SU-DHL-6 (cell line): ENCODE measurements at regions not wholly inside any gene's neighbourhood (a gene's known extent, or its start where the extent isn't known, plus 50 kb on each side); places are given as distances from the start of the nearest gene placed in this dataset.

Experiments used
- H2AFZ ChIP-seq: fragments of 200-600 bp; sonication (generic); 2 replicates; pipeline ENCODE4 v1.6.1; 2014; ENCODE audit warnings: low read depth, mild to moderate bottlenecking, moderate library complexity, mixed read lengths, antibody characterized with exemption, low read length; ENCODE audit not compliant: severe bottlenecking
- H3F3A ChIP-seq: fragments of 200-600 bp; shearing (Covaris generic); 2 replicates; pipeline ENCODE4 v1.6.0; 2016; ENCODE audit warnings: antibody characterized with exemption, mild to moderate bottlenecking; ENCODE audit not compliant: insufficient read depth
- H3K27ac ChIP-seq: fragments of 200-600 bp; sonication (generic); 2 replicates; pipeline ENCODE4 v1.5.1; 2016; ENCODE audit warnings: low read depth, mild to moderate bottlenecking, low read length, moderate library complexity, mixed read lengths
- H3K27me3 ChIP-seq: fragments of 200-600 bp; sonication (generic), shearing (Covaris generic); 2 replicates; pipeline ENCODE4 v1.6.0; 2014; ENCODE audit warnings: mild to moderate bottlenecking, low read length
- H3K36me3 ChIP-seq: fragments of 200-600 bp; sonication (generic); 2 replicates; pipeline ENCODE4 v1.6.1; 2014; ENCODE audit warnings: mild to moderate bottlenecking, low read length, mixed read lengths
- H3K4me2 ChIP-seq: fragments of 300-600, 200-600 bp; shearing (Covaris generic), sonication (generic); 2 replicates; pipeline ENCODE4 v1.6.0; 2014; ENCODE audit warnings: low read length, low read depth, mild to moderate bottlenecking; ENCODE audit not compliant: poor library complexity, severe bottlenecking
- H3K4me3 ChIP-seq: fragments of 200-600 bp; sonication (generic); 2 replicates; pipeline ENCODE4 v1.5.1; 2014; ENCODE audit warnings: antibody characterized with exemption, low read length, mild to moderate bottlenecking, mixed read lengths; ENCODE audit not compliant: insufficient read depth, poor library complexity, severe bottlenecking
- H3K79me2 ChIP-seq: fragments of 200-600 bp; sonication (generic); 2 replicates; pipeline ENCODE4 v1.6.1; 2014; ENCODE audit warnings: mild to moderate bottlenecking, low read length, moderate library complexity; ENCODE audit not compliant: insufficient read depth
- H3K9ac ChIP-seq: fragments of 200-600 bp; sonication (generic); 2 replicates; pipeline ENCODE4 v1.7.0; 2014; ENCODE audit warnings: mild to moderate bottlenecking, low read length
- H3K9me2 ChIP-seq: fragments of 200-600 bp; sonication (generic); replicated peaks from 2 replicates; pipeline ENCODE4 v1.6.1; 2014; ENCODE audit warnings: low read length; ENCODE audit not compliant: insufficient read depth
- H3K9me3 ChIP-seq: fragments of 200-600 bp; sonication (generic); 2 replicates; pipeline ENCODE4 v1.6.1; 2014; ENCODE audit warnings: low read length, mixed read lengths; ENCODE audit not compliant: insufficient read depth
- H4K20me1 ChIP-seq: fragments of 200-600 bp; sonication (generic); 2 replicates; pipeline ENCODE4 v1.6.1; 2014; ENCODE audit warnings: low read depth, mild to moderate bottlenecking, antibody characterized with exemption, low read length, moderate library complexity, mixed read lengths
- EZH2phosphoT487 ChIP-seq: fragments of 200-600 bp; sonication (generic), shearing (Covaris generic); conservative IDR thresholded peaks from 2 replicates; pipeline ENCODE4 v1.6.1; 2018; ENCODE audit warnings: mild to moderate bottlenecking, antibody characterized with exemption, low read length, moderate library complexity, mixed read lengths
- TF ChIP-seq, protein P1 (sequence below): fragments of 200-600 bp; sonication (generic); IDR thresholded peaks from one replicate; pipeline ENCODE4 v1.5.1; 2017; ENCODE audit warnings: antibody characterized with exemption, mild to moderate bottlenecking, low read length, moderate library complexity; ENCODE audit not compliant: insufficient read depth, poor library complexity, severe bottlenecking

DNA sequence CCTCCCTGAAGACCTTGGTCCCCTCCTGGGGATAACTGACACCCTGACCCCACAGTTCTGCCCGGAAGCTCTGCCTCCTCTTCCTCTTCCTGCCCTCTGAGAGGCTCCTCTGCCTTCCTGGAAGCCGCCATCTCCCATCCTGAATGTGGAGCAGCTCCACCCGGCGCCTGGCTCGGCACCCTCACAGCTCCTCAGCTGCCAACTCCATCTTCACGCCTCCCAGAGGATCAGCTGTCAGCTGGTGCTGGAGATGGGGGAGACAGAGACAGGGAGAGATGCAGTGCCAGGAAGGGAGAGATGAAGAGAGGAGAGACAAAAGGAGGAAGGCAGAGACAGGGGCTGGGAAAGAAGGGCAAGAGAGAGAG lies 210.4 kb upstream of the CSF3R start:
- no peak overlapping the region for H3K9ac ChIP-seq
- no peaks in the 10 kb centered on the region for H3K9me3 ChIP-seq
- TF ChIP-seq, protein P1, sequence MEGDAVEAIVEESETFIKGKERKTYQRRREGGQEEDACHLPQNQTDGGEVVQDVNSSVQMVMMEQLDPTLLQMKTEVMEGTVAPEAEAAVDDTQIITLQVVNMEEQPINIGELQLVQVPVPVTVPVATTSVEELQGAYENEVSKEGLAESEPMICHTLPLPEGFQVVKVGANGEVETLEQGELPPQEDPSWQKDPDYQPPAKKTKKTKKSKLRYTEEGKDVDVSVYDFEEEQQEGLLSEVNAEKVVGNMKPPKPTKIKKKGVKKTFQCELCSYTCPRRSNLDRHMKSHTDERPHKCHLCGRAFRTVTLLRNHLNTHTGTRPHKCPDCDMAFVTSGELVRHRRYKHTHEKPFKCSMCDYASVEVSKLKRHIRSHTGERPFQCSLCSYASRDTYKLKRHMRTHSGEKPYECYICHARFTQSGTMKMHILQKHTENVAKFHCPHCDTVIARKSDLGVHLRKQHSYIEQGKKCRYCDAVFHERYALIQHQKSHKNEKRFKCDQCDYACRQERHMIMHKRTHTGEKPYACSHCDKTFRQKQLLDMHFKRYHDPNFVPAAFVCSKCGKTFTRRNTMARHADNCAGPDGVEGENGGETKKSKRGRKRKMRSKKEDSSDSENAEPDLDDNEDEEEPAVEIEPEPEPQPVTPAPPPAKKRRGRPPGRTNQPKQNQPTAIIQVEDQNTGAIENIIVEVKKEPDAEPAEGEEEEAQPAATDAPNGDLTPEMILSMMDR: no peak
- TF ChIP-seq EZH2phosphoT487: no peak
- H4K20me1 ChIP-seq: no peaks in the 10 kb centered on the region
- no peaks in the 10 kb centered on the region for H3K36me3 ChIP-seq
- H2AFZ ChIP-seq: no peak overlapping the region
- H3K27me3 ChIP-seq: no peaks in the 10 kb centered on the region
- no peaks in the 10 kb centered on the region for H3K79me2 ChIP-seq
- no peak overlapping the region for H3K27ac ChIP-seq
- H3K4me3 ChIP-seq: no peak overlapping the region
- H3F3A ChIP-seq: no peaks in the 10 kb centered on the region
- H3K9me2 ChIP-seq: no peaks in the 10 kb centered on the region
- no peak overlapping the region for H3K4me2 ChIP-seq

DNA sequence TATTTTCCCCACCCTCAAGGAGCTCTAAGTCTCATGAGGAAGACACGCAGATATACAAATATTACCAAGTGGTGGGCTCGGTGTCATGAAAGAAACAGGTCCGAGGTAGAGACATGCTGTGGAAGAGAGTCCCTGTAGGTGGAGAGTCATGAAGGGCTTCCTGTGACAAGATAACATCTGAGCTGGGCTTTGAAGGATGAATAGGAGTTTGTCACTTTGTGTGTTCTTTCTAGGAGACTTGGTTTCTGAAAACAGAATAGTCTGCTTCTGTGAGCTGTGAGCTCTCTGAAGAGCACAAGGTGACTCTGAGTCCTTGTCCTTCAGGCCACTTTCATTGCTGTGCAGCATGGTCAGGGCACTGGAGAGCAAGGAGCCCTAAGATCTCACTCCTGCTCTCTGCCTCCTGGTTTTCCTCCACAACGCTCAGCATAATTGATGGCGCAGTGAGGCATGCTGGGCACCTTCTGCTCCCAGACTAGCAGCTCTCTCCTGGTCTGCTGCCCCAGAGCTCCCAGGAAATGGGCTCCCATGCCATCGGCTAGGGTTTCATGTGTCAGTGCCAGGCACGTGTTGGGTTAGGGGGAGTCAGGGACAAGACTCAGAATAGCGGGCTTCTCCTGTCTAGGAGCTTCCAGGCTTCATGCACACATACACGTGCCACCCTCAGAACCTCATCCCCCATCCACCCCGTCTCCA lies 209.9 kb upstream of the CSF3R start:
- TF ChIP-seq EZH2phosphoT487: no peak
- TF ChIP-seq, protein P1: no peak
- Histone ChIP-seq H3K4me3 (no peak overlapping the region), H3K36me3 (no peaks in the 10 kb centered on the region), H3K9me2 (no peaks in the 10 kb centered on the region), H3K27me3 (no peaks in the 10 kb centered on the region), H4K20me1 (no peaks in the 10 kb centered on the region), H3F3A (no peaks in the 10 kb centered on the region), H3K9me3 (no peaks in the 10 kb centered on the region), H3K79me2 (no peaks in the 10 kb centered on the region), H3K4me2 (no peak overlapping the region), H3K27ac (no peak overlapping the region), H2AFZ (no peak overlapping the region), H3K9ac (no peak overlapping the region)

DNA sequence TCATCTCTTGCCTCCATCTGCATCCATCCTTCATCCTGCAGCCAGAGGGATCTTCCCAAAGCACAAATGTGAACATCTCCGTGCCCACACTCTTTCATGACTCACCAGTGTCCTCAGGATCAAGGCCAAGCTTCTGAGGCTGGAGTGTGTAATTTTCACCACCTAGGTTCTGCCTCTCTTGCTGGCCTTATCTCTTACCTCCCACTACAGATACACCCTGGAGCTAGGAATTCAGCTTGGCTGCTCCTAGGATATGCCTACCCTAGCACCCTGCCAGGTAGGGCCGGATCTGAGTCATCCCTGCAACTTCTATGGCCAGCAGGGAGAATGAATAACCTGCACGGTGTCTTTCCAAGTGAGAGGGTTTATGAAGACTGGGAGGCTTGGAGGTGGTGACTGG lies 208.7 kb upstream of the CSF3R start:
- Histone ChIP-seq H3K9me2 (no peaks in the 10 kb centered on the region), H2AFZ (no peak overlapping the region), H3K4me3 (no peak overlapping the region), H3K4me2 (no peak overlapping the region), H3F3A (no peaks in the 10 kb centered on the region), H3K9ac (no peak overlapping the region), H3K9me3 (no peaks in the 10 kb centered on the region), H4K20me1 (no peaks in the 10 kb centered on the region), H3K27ac (no peak overlapping the region), H3K27me3 (no peaks in the 10 kb centered on the region), H3K36me3 (no peaks in the 10 kb centered on the region), H3K79me2 (no peaks in the 10 kb centered on the region)
- no peak for TF ChIP-seq EZH2phosphoT487
- TF ChIP-seq, protein P1: no peak
